Transverse colon (tissue), 4 donors: ENCODE measurements at regions not wholly inside any gene's neighbourhood (a gene's known extent, or its start where the extent isn't known, plus 50 kb on each side); places are given as distances from the start of the nearest gene placed in this dataset.
"Not testable (repeated sequence)": the region's sequence is repeated elsewhere in the genome, so short reads cannot be mapped to it uniquely, and the experiment has no call there.

Experiments used
- DNase-seq: peaks from one replicate; pipeline ENCODE4 v3.0.0-alpha.2; 2019
- H3K27ac ChIP-seq, 4 donors: fragments of 200-600 bp; sonication (generic); 2 replicates each; pipeline ENCODE4 v1.5.1; 2016 to 2018; ENCODE audit warnings: inconsistent platforms in 4 of 4
- H3K27me3 ChIP-seq: fragments of 200-600 bp; sonication (generic); 2 replicates; pipeline ENCODE4 v1.5.1; 2017; ENCODE audit warnings: inconsistent platforms
- H3K36me3 ChIP-seq, 4 donors: fragments of 200-600 bp; sonication (generic); 2 replicates each; pipeline ENCODE4 v1.5.1; 2017 to 2019; ENCODE audit warnings: inconsistent platforms in 4 of 4
- H3K4me1 ChIP-seq, 4 donors: fragments of 200-600 bp; sonication (generic); 2 replicates each; pipeline ENCODE4 v1.5.1; 2017 to 2020; ENCODE audit warnings: inconsistent platforms in 4 of 4
- H3K4me3 ChIP-seq, 4 donors: fragments of 200-600 bp; sonication (generic); 1 replicate in 1 of 4; 2 replicates in 3 of 4; pipeline versions ENCODE4 v1.5.1 to v1.6.1; 2017 to 2019; ENCODE audit warnings: inconsistent platforms in 4 of 4
- H3K9me3 ChIP-seq, 2 donors: fragments of 200-600 bp; sonication (generic); 2 replicates each; pipeline ENCODE4 v1.5.1; 2017 to 2019; ENCODE audit warnings: inconsistent platforms in 2 of 2
- CTCF ChIP-seq, 5 experiments: fragments of 200-600 bp in 3 of 5; fragments of 450-650 bp in 2 of 5; sonication (generic) in 3 of 5; IDR thresholded peaks; 1 replicate in 2 of 5; 2 replicates in 3 of 5; pipeline ENCODE4 v1.5.1; 2016 to 2017; ENCODE audit warnings: antibody characterized with exemption in 5 of 5, inconsistent platforms in 3 of 5, mild to moderate bottlenecking in 2 of 5, moderate library complexity in 1 of 5
- EP300 ChIP-seq: sonication (generic); formaldehyde crosslinking; IDR thresholded peaks from one replicate; pipeline ENCODE4 v1.6.1; 2017; ENCODE audit warnings: antibody characterized with exemption, low read depth
- POLR2A ChIP-seq: fragments of 450-650 bp; IDR thresholded peaks from one replicate; pipeline ENCODE4 v1.6.1; 2016; ENCODE audit warnings: antibody characterized with exemption, mild to moderate bottlenecking, moderate library complexity
- POLR2AphosphoS5 ChIP-seq, 3 donors: sonication (generic); formaldehyde crosslinking; IDR thresholded peaks; one replicate each; pipeline ENCODE4 v1.6.1; 2016; ENCODE audit warnings: antibody characterized with exemption in 3 of 3
- WGBS, 2 donors: methylation state at CpG; one replicate each; pipeline ENCODE4 v1.1.5; 2018; ENCODE audit warnings: low coverage in 1 of 2; 5-methylcytosine and 5-hydroxymethylcytosine counted together
- in situ Hi-C, 4 donors: fragments of 200-750 bp; cut with MboI; loops; one replicate each; pipeline versions ENCODE4 v1.15.0 to v1.15.1; 2017; ENCODE audit warnings: low sequenced_read_pairs in 3 of 4, low pct_ligation_motif_present in 1 of 4, low pct_unique_long_range_greater_than_20kb in 1 of 4
- intact Hi-C: fragments of 100-400 bp; cut with DNase I; formaldehyde crosslinking; loops from one replicate; pipeline ENCODE4 v1.15.1; 2023; ENCODE audit warnings: low total_unique reads

DNA sequence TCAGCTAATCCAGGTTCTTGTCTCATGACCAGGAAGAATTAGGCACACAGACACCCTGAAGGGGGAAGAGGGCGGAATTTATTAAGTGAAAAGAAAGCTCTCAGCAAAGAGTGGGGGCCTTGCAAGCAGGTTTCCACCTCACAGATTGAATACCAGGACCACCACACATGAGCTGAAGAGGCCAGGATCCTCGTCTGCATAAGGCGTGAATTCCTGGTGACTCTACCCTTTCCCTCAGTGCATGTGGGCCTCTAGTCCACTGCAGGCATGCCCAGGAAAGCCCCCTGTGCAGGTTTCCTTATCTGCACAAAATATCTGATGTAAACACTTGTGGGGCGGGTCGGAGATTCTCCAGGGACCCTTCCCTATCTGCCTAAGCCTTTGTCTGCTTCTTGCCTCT, 782.1 kb upstream of the LRRN3 start:
- no peaks in the 10 kb centered on the region for H3K4me1 ChIP-seq
- intact Hi-C loops = no loop called here
- in situ Hi-C loops = no loop called here
- no peak for TF ChIP-seq EP300
- TF ChIP-seq POLR2A = no peak
- no peak for TF ChIP-seq CTCF (IDR thresholded peaks at IDR 0.05)
- DNase-seq = no peak
- H3K27me3 ChIP-seq = no peaks in the 10 kb centered on the region
- no peak overlapping the region for H3K27ac ChIP-seq
- H3K9me3 ChIP-seq = no peaks in the 10 kb centered on the region
- H3K36me3 ChIP-seq = no peaks in the 10 kb centered on the region
- WGBS, 2 donors = 79 to 93% methylated on average over 3 to 5 of the region's 5 CpGs
- no peak overlapping the region for H3K4me3 ChIP-seq

DNA sequence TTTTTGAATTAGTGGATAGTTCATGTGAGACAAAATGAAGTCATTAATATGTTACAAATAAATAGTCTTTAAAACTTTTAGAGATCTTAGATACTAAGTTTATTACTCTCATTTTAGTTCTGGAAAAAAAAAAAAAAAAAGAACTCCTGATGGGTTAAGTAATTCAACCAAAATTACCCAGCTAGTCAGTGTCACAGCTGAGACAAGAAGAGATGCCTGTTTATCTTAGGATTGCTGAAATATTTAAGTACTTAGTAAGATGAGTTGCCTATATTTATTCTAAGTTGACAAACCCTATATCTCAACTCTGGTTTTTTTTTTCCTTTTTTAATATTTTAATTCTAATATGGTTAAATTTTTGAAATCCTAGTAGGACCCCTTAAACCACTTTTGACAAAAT, 781.0 kb upstream of the LRRN3 start:
- intact Hi-C loops = no loop called here
- in situ Hi-C loops = no loop called here
- Histone ChIP-seq H3K36me3 (no peaks in the 10 kb centered on the region), H3K4me1 (no peaks in the 10 kb centered on the region), H3K27me3 (no peaks in the 10 kb centered on the region), H3K9me3 (no peaks in the 10 kb centered on the region), H3K4me3 (no peak overlapping the region), H3K27ac (no peak overlapping the region)
- TF ChIP-seq POLR2A (no peak), CTCF (IDR thresholded peaks at IDR 0.05) (no peak), EP300 (no peak), POLR2AphosphoS5 (IDR thresholded peaks at IDR 0.05) (no peak)
- DNase-seq = no peak

GRCh38 chr7:110311556-110311955, 779.4 kb upstream of the LRRN3 start:
- Histone ChIP-seq H3K4me3 (no peak overlapping the region), H3K9me3 (no peaks in the 10 kb centered on the region), H3K4me1 (no peaks in the 10 kb centered on the region), H3K27ac (no peak overlapping the region), H3K27me3 (no peaks in the 10 kb centered on the region), H3K36me3 (no peaks in the 10 kb centered on the region)
- TF ChIP-seq CTCF (IDR thresholded peaks at IDR 0.05) = no peak
- no peak for TF ChIP-seq POLR2AphosphoS5 (IDR thresholded peaks at IDR 0.05)
- TF ChIP-seq EP300 = no peak
- TF ChIP-seq POLR2A = no peak
- intact Hi-C loops (no loop called here), in situ Hi-C loops (no loop called here)
- DNase-seq = no peak
- 57 to 60% methylated on average over 3 of the region's 3 CpGs for whole genome bisulfite sequencing, 2 donors

DNA sequence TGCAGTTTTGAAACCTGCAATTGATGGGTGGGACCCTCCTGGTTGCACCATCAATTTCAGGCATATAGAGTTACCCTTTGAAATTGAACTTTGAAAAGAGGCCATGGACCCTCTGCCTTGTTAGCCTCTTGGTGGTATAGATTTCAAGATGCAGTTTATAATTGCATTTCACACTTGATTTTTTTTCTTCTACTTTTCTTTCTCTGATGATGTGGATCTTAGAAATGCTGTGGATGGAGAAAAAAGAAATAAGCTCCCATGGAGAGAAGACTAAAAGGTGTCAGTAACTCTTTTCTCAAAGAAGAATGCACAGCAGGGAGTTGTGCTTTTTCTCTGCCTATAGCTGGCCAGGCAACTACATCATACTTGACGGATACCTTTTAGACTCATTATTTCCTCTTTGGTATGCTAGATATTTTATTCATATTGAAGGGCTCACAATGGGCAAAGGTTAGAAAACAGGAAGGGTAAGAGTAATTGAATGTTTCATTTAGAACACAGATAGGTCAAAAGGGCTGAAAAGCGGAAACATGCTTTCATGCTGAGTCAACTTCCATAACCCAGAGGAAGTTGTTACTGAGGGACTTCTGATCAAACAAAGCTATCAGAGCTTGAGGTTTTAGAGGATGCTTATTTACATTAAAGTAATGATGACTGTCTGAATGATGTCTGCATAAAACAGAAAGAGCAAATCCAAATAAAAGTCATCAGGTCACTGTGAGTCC, 773.2 kb upstream of the LRRN3 start:
- intact Hi-C loops (no loop called here), in situ Hi-C loops (no loop called here)
- Histone ChIP-seq H3K9me3 (no peaks in the 10 kb centered on the region), H3K4me3 (no peak overlapping the region), H3K4me1 (no peaks in the 10 kb centered on the region), H3K27me3 (no peaks in the 10 kb centered on the region), H3K27ac (no peak overlapping the region), H3K36me3 (no peaks in the 10 kb centered on the region)
- no peak for DNase-seq
- TF ChIP-seq POLR2AphosphoS5 (IDR thresholded peaks at IDR 0.05) (no peak), CTCF (IDR thresholded peaks at IDR 0.05) (no peak), EP300 (no peak), POLR2A (no peak)
- WGBS, 2 donors = 52 to 57% methylated on average over 2 of the region's 2 CpGs

DNA sequence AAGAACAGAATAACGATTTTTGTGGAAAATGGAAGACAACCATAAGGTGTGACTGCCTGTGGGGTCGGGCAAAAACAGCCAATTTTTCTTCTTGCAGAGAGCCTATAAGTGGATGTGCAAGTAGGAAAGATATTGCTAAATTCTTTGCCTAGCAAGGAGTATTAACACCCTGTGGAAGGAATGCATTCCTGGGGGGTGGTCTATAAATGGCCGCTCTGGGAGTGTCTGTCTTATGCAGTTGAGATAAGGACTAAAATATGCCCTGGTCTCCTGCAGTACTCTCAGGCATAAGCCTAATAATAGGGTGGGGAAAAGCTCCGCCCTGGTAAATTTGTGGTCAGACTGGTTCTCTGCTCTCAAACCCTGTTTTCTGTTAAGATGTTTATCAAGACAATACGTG, 770.6 kb upstream of the LRRN3 start:
- DNase-seq, H3K9me3 ChIP-seq, in situ Hi-C loops, intact Hi-C loops, H3K4me1 ChIP-seq, H3K36me3 ChIP-seq, H3K27ac ChIP-seq, H3K27me3 ChIP-seq, H3K4me3 ChIP-seq: not testable (repeated sequence)
- WGBS, 2 donors = 79 to 80% methylated on average over 3 to 5 of the region's 5 CpGs
